GM13977 (cell line): ENCODE measurements at regions not wholly inside any gene's neighbourhood (a gene's known extent, or its start where the extent isn't known, plus 50 kb on each side); places are given as distances from the start of the nearest gene placed in this dataset.

Experiments
- DNase-seq: peaks from one replicate; pipeline ENCODE4 v3.0.0; 2012; ENCODE audit warnings: low spot score
- CTCF ChIP-seq: IDR thresholded peaks from 2 replicates; pipeline ENCODE4 v1.5.1; 2012; ENCODE audit warnings: mild to moderate bottlenecking, control low read depth; ENCODE audit not compliant: insufficient read depth; ENCODE audit errors: extremely low read depth, missing control alignments
- in situ Hi-C: fragments of 300-500 bp; cut with MboI; formaldehyde crosslinking; loops from one replicate; pipeline ENCODE4 v1.12.0; 2022; ENCODE audit warnings: low sequenced_read_pairs, low pct_unique_long_range_greater_than_20kb, mixed read lengths, inconsistent platforms; ENCODE audit not compliant: unreplicated experiment

- TF ChIP-seq CTCF, result no peak
- no peak for DNase-seq
- in situ Hi-C loops, result no loop called here
Observed at GRCh38 chr20:12173347-12174012, 255.8 kb downstream of the BTBD3 start.

- DNase-seq, result no peak
- no peak for TF ChIP-seq CTCF
- in situ Hi-C loops, result no loop called here
Observed at GRCh38 chr20:12175538-12175937, 257.8 kb downstream of the BTBD3 start.

- no peak for DNase-seq
- in situ Hi-C loops, result no loop called here
- TF ChIP-seq CTCF, result no peak
Observed at GRCh38 chr20:12177657-12178293, 260.1 kb downstream of the BTBD3 start.

GRCh38 chr20:12179692-12180091, 262.0 kb downstream of the BTBD3 start:
- in situ Hi-C loops, result no loop called here
- no peak for TF ChIP-seq CTCF
- no peak for DNase-seq

- DNase-seq, result no peak
- TF ChIP-seq CTCF, result no peak
- in situ Hi-C loops, result no loop called here
Observed at GRCh38 chr20:12180107-12180661, 262.5 kb downstream of the BTBD3 start.

GRCh38 chr20:12198281-12198680, 280.6 kb downstream of the BTBD3 start:
- TF ChIP-seq CTCF, result no peak
- in situ Hi-C loops, result no loop called here
- no peak for DNase-seq
